ENCODE measurements at regions not wholly inside any gene's neighbourhood (a gene's known extent, or its start where the extent isn't known, plus 50 kb on each side); places are given as distances from the start of the nearest gene placed in this dataset.

DNA sequence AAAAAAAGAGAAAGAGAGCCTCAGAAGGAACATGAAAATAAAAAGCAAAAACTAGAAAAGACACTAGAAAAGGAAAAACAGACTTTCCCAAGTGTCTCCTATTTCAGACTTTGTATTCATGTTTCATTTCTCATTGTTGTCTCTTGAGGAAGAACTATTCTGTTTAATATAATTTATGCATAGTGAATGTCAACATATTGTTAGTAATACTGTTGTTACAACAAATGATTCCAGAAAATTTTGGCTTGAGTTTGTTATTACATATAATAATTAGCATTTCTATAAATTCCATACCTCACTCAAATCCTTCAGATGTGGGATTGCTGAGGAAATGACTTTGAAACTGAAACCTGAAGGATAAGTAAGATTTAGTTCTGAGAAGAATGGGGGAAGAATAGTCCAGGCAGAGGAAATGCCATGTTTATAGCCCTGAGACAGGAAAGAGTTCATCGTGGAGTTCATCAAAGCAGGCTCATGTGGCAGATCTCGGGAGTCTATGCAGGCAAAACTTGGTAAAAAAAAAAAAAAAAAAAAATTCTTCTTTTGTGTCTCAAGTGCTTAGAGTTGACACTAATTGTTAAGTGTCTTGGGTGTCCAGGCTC, 53.1 kb upstream of the EIF2S2 start:
- POLR2A ChIA-PET = interaction anchor here (0.6 kb wide), 1 partner anchor 10 kb away, joined by 6 read pairs; no protein-coding TSS in a partner anchor

DNA sequence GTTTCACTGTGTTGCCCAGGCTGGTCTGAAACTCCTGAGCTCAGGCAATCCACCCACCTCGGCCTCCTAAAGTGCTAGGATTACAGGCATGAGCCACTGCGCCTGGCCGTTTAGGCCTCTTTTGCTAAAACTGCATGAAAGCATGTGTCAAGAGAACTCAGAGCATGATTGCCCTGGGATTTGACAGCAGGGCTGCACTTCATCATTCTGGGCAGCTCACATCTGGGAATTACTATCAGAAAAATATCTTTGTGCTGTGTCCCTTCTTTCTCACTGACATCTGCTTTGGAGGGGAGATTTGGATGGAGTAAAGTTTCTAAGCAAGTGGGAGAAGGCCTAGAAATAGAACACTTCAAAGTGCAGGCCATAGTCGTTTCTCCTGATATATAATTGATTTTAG, 59.6 kb upstream of the EIF2S2 start:
- Histone ChIP-seq H3K36me3 (replicated peaks in 1 of 2; ENCODE audit: control extremely low read depth in 1 of 2, control insufficient read depth in 1 of 2, extremely low read depth in 1 of 2, insufficient read depth in 2 of 2, low read length in 1 of 2) (no peaks in the 10 kb centered on the region), H3K27ac (ENCODE audit: low read length in 2 of 2) (no peak overlapping the region), H3K4me2 (replicated peaks; ENCODE audit: low read depth, low read length, poor library complexity, severe bottlenecking) (no peak overlapping the region), H3K27me3 (replicated peaks in 1 of 4; ENCODE audit: control extremely low read depth in 1 of 4, control insufficient read depth in 3 of 4, insufficient read depth in 4 of 4, low read length in 3 of 4) (peaks cover 0 to 3% (median under 1%) of the 10 kb centered on the region in 4 experiments), H3K79me2 (ENCODE audit: control insufficient read depth, insufficient read depth, low read length) (no peaks in the 10 kb centered on the region), H3K4me3 (ENCODE audit: control extremely low read depth in 1 of 5, extremely low read depth in 1 of 5, insufficient read depth in 1 of 5, low read depth in 2 of 5, low read length in 4 of 5) (no peak overlapping the region), H3K9ac (ENCODE audit: low read length) (no peak overlapping the region), H3K4me1 (ENCODE audit: control insufficient read depth in 2 of 2, insufficient read depth in 2 of 2, low read length in 2 of 2) (no peaks in the 10 kb centered on the region), H3K9me3 (ENCODE audit: control extremely low read depth in 1 of 3, control insufficient read depth in 2 of 3, insufficient read depth in 1 of 3, low read length in 2 of 3) (no peaks in the 10 kb centered on the region), H4K20me1 (ENCODE audit: control insufficient read depth, insufficient read depth, low read length, poor library complexity, severe bottlenecking) (no peaks in the 10 kb centered on the region), H2AFZ (ENCODE audit: insufficient read depth, low read depth, low read length, poor library complexity, severe bottlenecking) (no peak overlapping the region)
- no peaks in the 10 kb centered on the region for H3K9me3 Mint-ChIP-seq (ENCODE audit: insufficient read depth)
- H3K4me3 Mint-ChIP-seq = no peak overlapping the region
- no peak overlapping the region for H3K27ac Mint-ChIP-seq
- H3K27me3 Mint-ChIP-seq = peaks cover 9% of the 10 kb centered on the region
- intact Hi-C loops (cut with micrococcal nuclease) = no loop called here
- DNase-seq = no peak
- TF ChIP-seq EZH2 (IDR thresholded peaks at IDR 0.05; ENCODE audit: borderline replicate concordance, insufficient read depth, low read depth, low read length, poor library complexity, severe bottlenecking) = no peak
- TF ChIP-seq, protein P1, sequence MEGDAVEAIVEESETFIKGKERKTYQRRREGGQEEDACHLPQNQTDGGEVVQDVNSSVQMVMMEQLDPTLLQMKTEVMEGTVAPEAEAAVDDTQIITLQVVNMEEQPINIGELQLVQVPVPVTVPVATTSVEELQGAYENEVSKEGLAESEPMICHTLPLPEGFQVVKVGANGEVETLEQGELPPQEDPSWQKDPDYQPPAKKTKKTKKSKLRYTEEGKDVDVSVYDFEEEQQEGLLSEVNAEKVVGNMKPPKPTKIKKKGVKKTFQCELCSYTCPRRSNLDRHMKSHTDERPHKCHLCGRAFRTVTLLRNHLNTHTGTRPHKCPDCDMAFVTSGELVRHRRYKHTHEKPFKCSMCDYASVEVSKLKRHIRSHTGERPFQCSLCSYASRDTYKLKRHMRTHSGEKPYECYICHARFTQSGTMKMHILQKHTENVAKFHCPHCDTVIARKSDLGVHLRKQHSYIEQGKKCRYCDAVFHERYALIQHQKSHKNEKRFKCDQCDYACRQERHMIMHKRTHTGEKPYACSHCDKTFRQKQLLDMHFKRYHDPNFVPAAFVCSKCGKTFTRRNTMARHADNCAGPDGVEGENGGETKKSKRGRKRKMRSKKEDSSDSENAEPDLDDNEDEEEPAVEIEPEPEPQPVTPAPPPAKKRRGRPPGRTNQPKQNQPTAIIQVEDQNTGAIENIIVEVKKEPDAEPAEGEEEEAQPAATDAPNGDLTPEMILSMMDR (IDR thresholded peaks at IDR 0.05) = no peak
- WGBS (ENCODE audit: insufficient coverage) = 84% methylated on average over 4 of the region's 4 CpGs
- H3K4me1 Mint-ChIP-seq = no peaks in the 10 kb centered on the region
- no peak for ATAC-seq (ENCODE audit: low read depth)
- ChIA-PET POLR2A (no interaction called here), CTCF (no interaction called here)

More for the DNA sequence above, 53.1 kb upstream of the EIF2S2 start:
- Mint-ChIP-seq H3K4me1 (no peaks in the 10 kb centered on the region), H3K4me3 (no peak overlapping the region), H3K9me3 (ENCODE audit: insufficient read depth) (no peaks in the 10 kb centered on the region), H3K27me3 (peaks cover 20% of the 10 kb centered on the region), H3K27ac (no peak overlapping the region)
- H3K9ac ChIP-seq (ENCODE audit: low read length) = no peak overlapping the region
- DNase-seq (no peak), ATAC-seq (ENCODE audit: low read depth) (no peak)
- TF ChIP-seq, protein P1 (IDR thresholded peaks at IDR 0.05) = no peak
- TF ChIP-seq EZH2 (IDR thresholded peaks at IDR 0.05; ENCODE audit: borderline replicate concordance, insufficient read depth, low read depth, low read length, poor library complexity, severe bottlenecking) = no peak
- no peaks in the 10 kb centered on the region for H3K79me2 ChIP-seq (ENCODE audit: control insufficient read depth, insufficient read depth, low read length)
- H3K4me1 ChIP-seq (ENCODE audit: control insufficient read depth in 2 of 2, insufficient read depth in 2 of 2, low read length in 2 of 2) = no peaks in the 10 kb centered on the region
- intact Hi-C loops (cut with micrococcal nuclease) = no loop called here
- no peaks in the 10 kb centered on the region for H3K36me3 ChIP-seq (replicated peaks in 1 of 2; ENCODE audit: control extremely low read depth in 1 of 2, control insufficient read depth in 1 of 2, extremely low read depth in 1 of 2, insufficient read depth in 2 of 2, low read length in 1 of 2)
- H2AFZ ChIP-seq (ENCODE audit: insufficient read depth, low read depth, low read length, poor library complexity, severe bottlenecking) = no peak overlapping the region
- WGBS (ENCODE audit: insufficient coverage) = no CpG with 5 or more reads among the region's 2 CpGs
- H3K4me3 ChIP-seq (ENCODE audit: control extremely low read depth in 1 of 5, extremely low read depth in 1 of 5, insufficient read depth in 1 of 5, low read depth in 2 of 5, low read length in 4 of 5) = no peak overlapping the region
- H4K20me1 ChIP-seq (ENCODE audit: control insufficient read depth, insufficient read depth, low read length, poor library complexity, severe bottlenecking) = no peaks in the 10 kb centered on the region
- peaks cover 0 to 3% (median under 1%) of the 10 kb centered on the region in 4 experiments for H3K27me3 ChIP-seq (replicated peaks in 1 of 4; ENCODE audit: control extremely low read depth in 1 of 4, control insufficient read depth in 3 of 4, insufficient read depth in 4 of 4, low read length in 3 of 4)
- no peak overlapping the region for H3K27ac ChIP-seq (ENCODE audit: low read length in 2 of 2)
- no peak overlapping the region for H3K4me2 ChIP-seq (replicated peaks; ENCODE audit: low read depth, low read length, poor library complexity, severe bottlenecking)
- CTCF ChIA-PET = no interaction called here
- no peaks in the 10 kb centered on the region for H3K9me3 ChIP-seq (ENCODE audit: control extremely low read depth in 1 of 3, control insufficient read depth in 2 of 3, insufficient read depth in 1 of 3, low read length in 2 of 3)

Data from B cell (primary cell).